SH-SY5Y (cell line): ENCODE measurements at regions not wholly inside any gene's neighbourhood (a gene's known extent, or its start where the extent isn't known, plus 50 kb on each side); places are given as distances from the start of the nearest gene placed in this dataset.

ENCODE experiments used
- GATA2 ChIP-seq: IDR thresholded peaks from 2 replicates; pipeline ENCODE4 v1.6.1; 2011; ENCODE audit warnings: mild to moderate bottlenecking, low read depth, low read length
- GATA3 ChIP-seq: IDR thresholded peaks from 2 replicates; pipeline ENCODE4 v1.6.1; 2011; ENCODE audit warnings: low read depth, mild to moderate bottlenecking, low read length, moderate library complexity

DNA sequence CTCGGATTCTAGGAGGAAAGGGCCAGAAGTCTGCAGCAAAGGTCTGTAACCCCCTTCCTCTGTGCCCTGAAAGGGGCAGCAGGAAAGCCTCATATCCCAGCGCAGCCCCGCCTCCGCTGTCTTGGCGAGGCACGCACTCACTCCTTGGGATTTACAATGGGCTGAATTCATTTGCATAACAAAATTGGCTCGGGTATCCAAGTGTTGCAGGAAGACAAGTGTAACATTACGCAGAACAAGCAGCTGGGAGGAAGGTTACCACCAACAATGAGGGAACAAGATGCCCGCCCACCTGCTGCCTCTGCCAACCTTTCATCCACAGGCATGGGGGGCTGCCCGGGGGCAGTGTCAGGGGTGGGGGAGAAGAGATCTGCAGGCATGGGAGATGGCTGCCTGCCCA is 130.4 kb downstream of the MRM1 start:
- TF ChIP-seq GATA2 = no peak
- no peak for TF ChIP-seq GATA3
